Kasumi-1 (cell line): ENCODE measurements at regions not wholly inside any gene's neighbourhood (a gene's known extent, or its start where the extent isn't known, plus 50 kb on each side); places are given as distances from the start of the nearest gene placed in this dataset.

Experiments
- DNase-seq, 2 experiments: peaks; one replicate each; lab custom pipeline; 2025; lab: John Stamatoyannopoulos, UW

DNA sequence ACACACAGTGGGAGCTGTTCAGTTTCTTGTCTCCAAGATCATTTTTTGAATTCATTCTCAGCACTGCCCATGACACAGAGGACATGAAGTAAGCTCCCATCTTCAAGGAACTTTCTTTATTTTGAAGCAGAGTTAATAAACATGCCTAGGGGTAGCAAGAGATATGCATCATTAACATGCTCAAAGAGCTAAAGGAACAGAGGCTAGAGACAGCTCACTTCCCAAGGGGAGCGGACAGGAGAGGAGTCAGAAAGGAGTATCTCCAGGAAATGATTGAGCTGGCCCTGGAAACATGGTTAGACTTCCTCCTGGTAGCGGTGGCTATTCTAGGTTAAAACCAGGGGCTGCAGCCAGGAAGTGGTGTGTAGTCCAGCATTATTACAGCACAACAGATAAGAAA, 135.9 kb downstream of the GPAM start:
- no peak for DNase-seq

DNA sequence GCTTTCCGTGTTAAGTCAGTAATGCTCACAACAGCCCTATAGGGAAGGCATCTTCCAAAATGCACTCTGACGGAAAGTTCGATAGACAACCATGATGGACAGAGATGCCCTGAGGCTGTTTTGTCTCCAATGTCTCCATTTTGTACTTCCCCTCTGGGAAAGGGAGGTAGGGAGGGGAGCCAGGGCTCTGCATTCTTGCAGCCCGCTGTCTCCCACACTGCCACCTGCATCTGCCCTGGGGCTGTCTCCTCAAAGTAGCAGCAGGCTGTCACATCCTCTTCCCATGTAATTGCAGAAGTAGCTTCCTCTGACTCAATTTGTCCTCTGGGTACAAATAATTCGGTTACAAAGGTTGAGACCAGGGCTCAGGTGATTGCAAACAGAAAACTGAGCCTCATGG, 131.4 kb downstream of the GPAM start:
- DNase-seq, result no peak

DNA sequence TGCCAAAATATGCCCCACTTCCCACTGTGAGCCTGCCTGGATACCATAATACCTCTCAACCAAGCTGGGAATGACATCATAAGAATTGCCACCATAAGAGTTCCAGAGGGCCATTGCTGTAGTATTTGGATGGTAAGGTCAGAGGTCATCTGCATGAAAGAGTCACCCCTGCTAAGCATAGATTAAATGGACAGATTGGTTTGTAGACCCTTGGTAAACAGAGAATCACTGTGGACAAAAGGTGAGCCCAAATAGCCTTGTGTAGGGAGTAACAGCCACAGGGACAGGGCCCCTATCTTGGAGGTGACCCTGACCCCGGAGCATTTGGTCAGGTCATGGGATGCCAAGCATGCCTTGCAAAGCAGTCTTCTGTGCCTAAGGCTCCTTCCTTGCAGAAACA, 129.7 kb downstream of the GPAM start:
- DNase-seq, result no peak

DNA sequence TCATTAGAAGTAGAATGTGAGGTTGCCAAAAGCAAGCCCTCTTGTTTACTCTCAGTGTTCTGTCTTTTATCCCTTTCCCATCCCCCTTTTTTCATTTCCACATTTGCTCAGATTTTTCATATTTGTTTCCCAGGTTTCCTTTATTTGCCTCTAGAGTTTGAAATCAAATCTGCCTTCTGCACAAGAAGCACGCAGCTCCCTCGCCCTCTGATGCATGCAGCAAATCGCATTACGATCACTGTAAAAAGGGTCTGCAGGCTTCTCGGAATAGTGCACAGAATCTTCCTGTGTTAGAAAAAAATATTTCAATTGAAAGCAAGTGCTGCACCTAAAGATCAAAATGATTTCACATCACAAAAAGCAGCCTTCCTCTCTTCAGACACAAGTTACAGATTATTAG, 129.0 kb downstream of the GPAM start:
- DNase-seq, result no peak

DNA sequence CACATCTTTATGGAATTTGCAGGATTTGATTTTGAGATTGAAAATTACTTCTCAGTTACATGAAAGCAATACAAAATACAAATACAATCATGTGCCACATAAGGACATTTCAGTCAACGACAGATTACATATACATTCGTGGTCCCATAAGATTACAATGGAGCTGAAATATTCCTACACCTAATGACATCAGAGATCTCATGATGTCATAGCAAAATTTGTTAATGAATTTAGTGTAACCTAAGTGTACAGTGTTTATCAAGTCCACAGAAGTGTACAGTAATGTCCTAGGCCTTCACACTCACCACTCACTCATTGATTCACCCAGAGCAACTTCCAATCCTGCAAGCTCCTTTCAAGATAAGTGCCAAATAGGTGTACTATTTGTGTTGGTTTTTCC, 126.5 kb downstream of the GPAM start:
- no peak for DNase-seq

DNA sequence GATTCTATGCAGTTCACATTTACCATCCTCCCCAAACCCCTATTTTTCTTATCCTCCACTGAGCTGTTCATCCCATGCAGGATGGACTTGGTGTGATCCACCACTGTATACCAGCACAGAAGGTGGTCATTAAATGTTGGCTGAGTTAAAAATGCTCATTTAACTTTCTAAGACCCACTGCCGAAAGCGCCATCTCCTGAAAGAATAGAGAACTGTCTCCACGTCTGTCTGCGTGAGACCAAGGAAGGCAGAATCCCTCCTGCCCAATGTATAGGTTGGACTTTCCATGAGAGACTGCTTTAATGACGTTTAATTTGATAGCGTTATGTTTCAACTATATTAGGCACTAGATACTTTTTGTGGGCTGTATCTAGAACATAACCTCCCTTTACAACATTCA, 124.3 kb downstream of the GPAM start:
- no peak for DNase-seq

DNA sequence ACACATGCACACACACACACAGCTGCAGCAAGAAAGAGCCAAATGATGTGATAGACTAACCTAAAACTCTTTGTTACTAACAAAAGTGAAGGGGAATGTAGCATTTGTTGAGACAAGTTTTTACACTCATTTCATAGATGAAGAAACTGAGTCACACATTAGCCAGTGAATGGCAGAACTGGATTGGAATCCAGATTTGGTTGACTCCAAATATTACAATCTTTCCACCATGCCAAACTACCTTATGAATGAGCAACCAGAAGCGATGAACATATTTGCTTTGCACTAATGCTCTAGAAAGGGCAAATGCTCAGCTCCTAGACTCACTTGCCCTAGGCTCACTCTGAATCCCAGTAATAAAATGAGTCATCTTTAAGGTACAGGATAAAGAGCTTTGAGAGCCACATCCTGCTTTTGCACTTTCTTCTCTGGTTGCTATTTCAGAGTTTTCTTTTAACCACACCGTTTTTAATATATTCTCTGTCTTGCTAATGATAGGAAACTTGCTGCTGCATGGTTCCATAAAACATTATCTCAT, 111.9 kb downstream of the GPAM start:
- no peak for DNase-seq

DNA sequence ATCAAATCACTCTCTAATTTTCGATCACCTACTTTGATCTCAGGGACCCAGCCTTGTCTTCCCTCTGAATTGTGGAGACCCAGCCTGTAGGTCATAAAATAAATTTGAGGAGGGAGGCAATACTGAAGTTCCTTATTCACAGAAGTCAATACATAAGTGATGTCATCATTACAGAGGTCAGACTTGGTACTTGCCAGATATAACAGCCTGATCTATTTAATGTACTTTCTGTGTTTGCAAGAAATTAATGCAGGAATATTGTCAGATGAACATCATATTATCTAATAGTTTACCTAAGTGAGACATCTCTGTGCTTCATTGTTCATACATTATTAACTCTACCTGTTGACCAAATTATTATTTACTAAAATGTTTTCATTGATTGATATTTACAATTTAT, 105.6 kb downstream of the GPAM start:
- no peak for DNase-seq

DNA sequence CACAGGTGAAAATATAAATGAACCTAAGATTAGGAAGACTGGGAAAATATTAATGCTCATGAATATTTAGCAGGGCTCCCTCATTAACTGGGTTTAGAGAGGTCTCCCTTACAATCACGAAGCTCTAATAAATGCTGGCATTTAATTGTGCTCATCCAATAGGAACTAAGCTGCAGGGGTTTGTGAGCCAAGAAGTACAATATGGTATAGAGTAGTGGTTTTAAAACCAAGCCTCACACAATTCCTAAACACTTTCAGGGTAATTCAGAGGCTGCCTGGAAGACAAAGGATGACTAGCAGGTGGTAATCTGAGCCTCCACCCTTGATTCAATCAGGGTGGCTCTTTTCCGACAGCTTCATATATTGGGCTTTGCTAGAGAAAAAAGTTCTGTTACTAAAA, 103.3 kb downstream of the GPAM start:
- no peak for DNase-seq

DNA sequence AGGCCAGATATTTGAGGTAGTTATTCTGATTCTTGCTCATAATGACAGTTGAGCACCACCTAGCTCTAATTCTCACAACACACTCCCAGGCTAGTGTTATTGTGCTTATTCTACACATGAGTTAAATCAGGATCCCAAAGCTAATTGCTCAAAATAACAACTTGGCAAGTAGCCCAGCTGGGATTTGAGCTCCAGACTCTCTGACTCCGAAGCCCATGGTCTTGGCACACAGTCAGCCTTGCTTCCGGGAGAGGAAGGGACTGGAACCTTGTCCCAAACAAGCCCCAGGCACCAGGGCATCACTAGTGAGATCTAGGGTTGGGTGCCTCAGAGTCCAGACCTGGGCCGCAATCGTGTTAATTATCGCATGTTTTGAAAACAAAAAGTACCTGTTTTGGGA, 101.4 kb downstream of the GPAM start:
- DNase-seq, result no peak

DNA sequence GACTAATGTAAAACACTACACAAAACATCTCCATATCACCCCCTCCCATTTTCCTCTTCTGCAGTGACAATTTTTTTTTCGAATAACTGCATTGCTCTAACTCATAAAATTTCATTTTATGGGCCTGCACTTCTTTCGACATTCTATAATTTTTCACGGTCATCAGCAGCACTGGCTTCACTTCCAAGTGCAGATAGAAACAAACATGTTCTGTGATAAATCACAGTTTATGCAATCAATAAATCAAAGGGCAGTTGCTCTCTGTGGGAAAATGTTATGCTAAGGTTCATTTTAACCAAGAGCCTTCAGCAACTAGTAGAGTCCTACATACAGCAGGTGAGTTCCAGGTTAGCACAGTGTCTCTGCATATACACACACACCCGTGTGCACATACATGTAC, 100.1 kb downstream of the GPAM start:
- no peak for DNase-seq

DNA sequence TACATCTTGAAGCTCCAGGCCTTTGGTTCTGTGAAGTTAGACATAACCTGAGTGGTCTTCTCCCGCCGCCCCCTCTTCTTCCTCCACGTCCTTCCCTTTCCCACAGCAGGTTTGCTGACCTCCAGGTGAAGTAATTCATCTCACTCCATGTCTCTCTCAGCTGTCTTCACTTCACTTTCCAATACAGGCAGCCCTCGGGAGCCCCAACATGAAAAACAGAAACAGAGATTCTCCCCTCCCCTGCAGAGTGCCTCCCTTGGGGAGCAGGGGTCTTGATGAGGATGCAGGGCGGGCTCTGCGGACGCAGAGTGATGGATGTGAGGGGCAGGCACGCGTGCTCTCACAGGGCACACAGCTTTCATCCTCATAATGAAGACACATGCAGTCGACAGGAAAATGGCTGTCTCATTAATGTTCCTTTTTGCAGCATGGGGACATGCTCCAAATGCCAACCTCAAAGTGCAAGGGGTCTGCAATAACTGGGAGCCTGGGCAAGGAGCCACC, 95.6 kb downstream of the GPAM start:
- DNase-seq, result no peak

DNA sequence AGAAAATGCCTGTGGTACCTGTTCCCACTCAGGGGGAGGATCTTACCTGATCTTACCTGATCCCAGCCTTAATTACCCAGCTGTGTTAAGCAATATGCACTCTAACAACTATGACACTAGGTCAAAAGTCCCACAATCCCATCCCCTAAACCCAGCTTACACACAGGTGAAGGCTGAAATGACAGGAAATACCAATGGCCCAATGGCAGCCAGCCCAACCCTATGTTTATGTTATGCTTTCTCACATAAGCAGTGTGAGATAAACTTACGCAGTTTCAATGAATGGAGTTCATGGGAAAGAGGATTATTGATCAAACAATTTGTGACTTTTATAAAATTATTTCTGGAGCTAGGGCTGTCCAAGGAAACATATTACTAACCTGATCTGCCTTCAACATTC, 91.9 kb downstream of the GPAM start:
- no peak for DNase-seq

DNA sequence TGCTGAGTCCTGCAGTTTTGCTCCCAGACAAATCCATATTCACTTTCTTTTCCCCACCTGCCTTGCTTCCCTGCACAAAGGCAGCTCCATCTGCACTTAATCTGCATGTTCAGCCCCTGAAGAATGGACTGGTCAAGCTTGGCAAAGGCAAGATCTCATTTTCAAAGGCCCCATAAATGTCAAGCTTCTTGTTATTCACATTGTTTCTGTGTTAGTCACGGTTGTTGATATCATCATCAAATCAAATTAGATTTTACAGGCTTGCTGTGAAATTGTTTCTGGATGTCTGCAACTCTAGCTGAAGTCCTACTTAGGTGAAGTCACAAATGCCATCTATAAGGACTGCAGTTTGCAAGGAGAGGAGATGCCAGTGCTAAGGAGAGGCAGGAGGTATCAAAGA, 91.0 kb downstream of the GPAM start:
- DNase-seq, result no peak

DNA sequence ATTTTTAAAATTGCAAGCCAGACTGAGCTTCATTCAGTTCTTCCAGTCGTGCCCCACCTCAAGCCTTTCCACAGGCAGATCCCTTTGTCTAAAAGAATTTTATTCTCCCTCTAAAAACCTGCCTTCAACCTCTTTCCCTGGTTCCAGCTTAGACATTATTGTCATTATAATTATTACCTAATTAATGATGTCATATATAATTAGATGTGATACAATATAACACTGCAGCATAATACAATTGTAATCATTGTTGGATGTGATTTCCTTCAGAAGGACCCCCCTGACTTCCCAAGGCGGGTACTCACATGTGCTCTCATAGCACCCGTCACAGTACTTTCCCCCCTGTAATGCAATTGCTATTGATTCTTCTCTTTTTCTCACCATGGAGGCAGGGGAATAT, 88.6 kb downstream of the GPAM start:
- no peak for DNase-seq

DNA sequence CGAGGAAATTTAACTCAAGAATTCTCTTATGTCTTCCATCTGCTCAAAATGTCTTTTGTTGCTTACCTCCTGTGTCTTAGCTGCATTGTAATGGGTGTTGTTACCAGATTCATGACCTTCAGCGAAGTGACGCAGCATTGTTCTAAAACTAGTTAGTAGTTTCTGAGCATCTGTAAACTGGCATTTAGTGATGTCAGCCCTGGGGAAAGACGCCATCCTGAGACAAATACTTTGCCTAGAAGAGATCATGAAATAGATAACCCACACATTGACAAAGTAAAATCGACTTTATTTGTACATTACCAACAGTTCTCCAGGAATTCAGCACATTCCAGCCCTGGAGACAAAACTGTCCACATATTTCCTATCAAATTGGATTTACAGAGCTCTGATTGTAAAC, 87.8 kb downstream of the GPAM start:
- DNase-seq, result no peak

DNA sequence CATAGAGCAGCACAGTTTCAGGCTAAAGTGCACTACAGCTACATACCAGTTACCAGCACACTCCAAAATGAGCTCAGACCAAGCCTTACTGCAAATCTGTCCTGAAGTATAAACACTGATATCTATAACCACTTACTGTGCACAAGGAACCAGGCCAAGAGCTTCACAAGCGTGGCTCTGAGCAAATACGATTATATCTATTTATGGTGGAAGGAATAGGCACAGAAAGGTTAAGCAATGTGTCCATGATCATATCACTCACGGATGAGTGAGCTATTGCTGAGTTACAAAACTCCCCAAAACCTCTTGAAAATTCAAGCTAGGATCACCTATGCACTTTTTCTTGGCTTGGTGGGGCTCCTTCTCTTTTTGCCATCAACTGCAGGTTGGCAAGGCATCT, 84.9 kb downstream of the GPAM start:
- no peak for DNase-seq
